OCI-LY1 (cell line): ENCODE measurements at regions not wholly inside any gene's neighbourhood (a gene's known extent, or its start where the extent isn't known, plus 50 kb on each side); places are given as distances from the start of the nearest gene placed in this dataset.

Experiments
- EZH2 ChIP-seq: fragments of 200-600 bp; sonication (generic), shearing (Covaris generic); IDR thresholded peaks from 2 replicates; pipeline ENCODE4 v1.8.0; 2017; ENCODE audit warnings: borderline replicate concordance, mixed run types, mild to moderate bottlenecking, antibody characterized with exemption, low read length, moderate library complexity, mixed read lengths
- TF ChIP-seq, protein P1 (sequence below): fragments of 200-600 bp; sonication (generic), shearing (Covaris generic); IDR thresholded peaks from 2 replicates; pipeline ENCODE4 v1.5.1; 2017; ENCODE audit warnings: mild to moderate bottlenecking, antibody characterized with exemption, low read length, moderate library complexity, mixed read lengths

DNA sequence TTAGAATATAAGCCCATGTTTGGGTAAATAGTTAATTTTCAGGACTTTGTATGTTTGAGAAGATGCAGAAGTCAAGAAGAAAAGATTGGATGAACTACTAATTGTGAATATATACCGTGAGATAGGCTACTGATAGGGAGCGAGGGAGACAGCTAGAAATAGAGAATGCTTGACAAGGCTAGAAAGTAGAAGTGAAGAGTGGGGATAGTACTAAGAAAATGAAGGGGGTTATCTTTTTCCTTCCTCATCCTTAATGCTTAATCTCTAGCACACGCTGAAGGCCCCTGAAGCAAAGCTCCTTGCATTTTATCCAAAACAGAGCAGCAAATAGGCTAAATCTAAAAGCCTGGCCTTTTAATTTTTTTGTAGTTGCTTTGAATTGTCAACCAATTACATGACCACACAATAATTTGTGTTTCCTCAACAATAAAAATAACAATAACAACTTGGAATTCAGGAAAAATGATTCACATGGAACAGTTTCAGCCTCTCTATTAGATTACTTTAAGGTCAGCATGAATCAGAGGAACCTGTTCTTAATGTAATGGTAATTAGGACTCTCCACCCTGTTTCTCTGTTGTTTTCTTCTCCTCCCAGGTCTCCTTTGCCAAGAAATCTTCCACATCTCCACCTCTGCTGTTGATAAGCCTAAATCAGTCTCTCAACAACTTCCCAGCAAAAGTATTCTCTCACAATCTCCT is 1071.3 kb upstream of the ZEB2 start:
- TF ChIP-seq, protein P1, sequence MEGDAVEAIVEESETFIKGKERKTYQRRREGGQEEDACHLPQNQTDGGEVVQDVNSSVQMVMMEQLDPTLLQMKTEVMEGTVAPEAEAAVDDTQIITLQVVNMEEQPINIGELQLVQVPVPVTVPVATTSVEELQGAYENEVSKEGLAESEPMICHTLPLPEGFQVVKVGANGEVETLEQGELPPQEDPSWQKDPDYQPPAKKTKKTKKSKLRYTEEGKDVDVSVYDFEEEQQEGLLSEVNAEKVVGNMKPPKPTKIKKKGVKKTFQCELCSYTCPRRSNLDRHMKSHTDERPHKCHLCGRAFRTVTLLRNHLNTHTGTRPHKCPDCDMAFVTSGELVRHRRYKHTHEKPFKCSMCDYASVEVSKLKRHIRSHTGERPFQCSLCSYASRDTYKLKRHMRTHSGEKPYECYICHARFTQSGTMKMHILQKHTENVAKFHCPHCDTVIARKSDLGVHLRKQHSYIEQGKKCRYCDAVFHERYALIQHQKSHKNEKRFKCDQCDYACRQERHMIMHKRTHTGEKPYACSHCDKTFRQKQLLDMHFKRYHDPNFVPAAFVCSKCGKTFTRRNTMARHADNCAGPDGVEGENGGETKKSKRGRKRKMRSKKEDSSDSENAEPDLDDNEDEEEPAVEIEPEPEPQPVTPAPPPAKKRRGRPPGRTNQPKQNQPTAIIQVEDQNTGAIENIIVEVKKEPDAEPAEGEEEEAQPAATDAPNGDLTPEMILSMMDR: no peak
- TF ChIP-seq EZH2: no peak
